ENCODE measurements at regions not wholly inside any gene's neighbourhood (a gene's known extent, or its start where the extent isn't known, plus 50 kb on each side); places are given as distances from the start of the nearest gene placed in this dataset.

DNA sequence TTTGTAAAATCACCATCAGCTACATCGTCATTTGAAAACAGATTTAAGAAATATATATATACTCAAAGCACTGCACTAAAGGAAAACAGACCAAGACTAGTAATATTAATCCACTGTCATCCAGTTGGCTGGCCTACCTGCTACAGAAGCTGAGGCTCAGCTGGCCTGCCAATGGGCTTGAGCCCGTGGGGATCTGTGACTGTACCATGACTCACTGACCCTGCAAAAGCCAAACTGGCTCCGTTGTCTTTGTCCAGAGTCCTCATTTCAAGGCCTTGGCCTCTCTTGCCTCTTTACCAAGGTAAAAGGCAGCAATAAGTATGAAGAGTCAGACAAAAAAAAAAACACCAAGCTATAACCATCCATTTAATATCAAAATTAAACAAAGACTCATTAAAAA is 463.5 kb upstream of the RASGRP1 start:
- no peak overlapping the region for H3K23ac ChIP-seq (ENCODE audit: insufficient read length)
- no peaks in the 10 kb centered on the region for H3K79me2 ChIP-seq (ENCODE audit: control insufficient read depth in 1 of 2, insufficient read depth in 2 of 2, low read length in 2 of 2)
- FAIRE-seq (no peak), DNase-seq (ENCODE audit: low read depth in 1 of 2, low spot score in 2 of 2) (no peak)
- H4K91ac ChIP-seq (replicated peaks; ENCODE audit: insufficient read length, low read length): no peak overlapping the region
- no peak overlapping the region for H3K14ac ChIP-seq (ENCODE audit: insufficient read length)
- H2BK12ac ChIP-seq (ENCODE audit: low read depth, low read length): no peak overlapping the region
- no peak overlapping the region for H3K56ac ChIP-seq (replicated peaks; ENCODE audit: insufficient read length, low read depth, low read length)
- H2BK5ac ChIP-seq (ENCODE audit: low read depth, low read length): no peak overlapping the region
- ChIA-PET POLR2A (ENCODE audit: partially characterized antibody) (no interaction called here), CTCF (ENCODE audit: partially characterized antibody) (no interaction called here)
- no peak overlapping the region for H4K5ac ChIP-seq (ENCODE audit: insufficient read length, low read depth, low read length)
- no peak overlapping the region for H3K18ac ChIP-seq (ENCODE audit: extremely low read depth, low read length)
- no peak overlapping the region for H2BK20ac ChIP-seq (ENCODE audit: low read length)
- no peak overlapping the region for H3K4ac ChIP-seq (replicated peaks; ENCODE audit: insufficient read length, low read depth, low read length)
- no peak overlapping the region for H3K27ac ChIP-seq (ENCODE audit: low read depth, low read length)
- H2AK5ac ChIP-seq (ENCODE audit: low read depth, low read length): no peak overlapping the region
- H3K23me2 ChIP-seq (ENCODE audit: low read depth, low read length): no peaks in the 10 kb centered on the region
- H3K9me3 ChIP-seq (ENCODE audit: insufficient read depth in 2 of 2, low read depth in 1 of 2, low read length in 1 of 2): no peaks in the 10 kb centered on the region
- no peaks in the 10 kb centered on the region; the same call in 1 of the 2 replicates for H3K79me1 ChIP-seq (ENCODE audit: low read depth, low read length)
- no peak overlapping the region for H4K8ac ChIP-seq (ENCODE audit: extremely low read depth, insufficient read depth, low read length)
- H3K27me3 ChIP-seq (replicated peaks in 1 of 4; ENCODE audit: control insufficient read depth in 3 of 4, extremely low read depth in 1 of 4, insufficient read depth in 3 of 4, low read length in 3 of 4): no peaks in the 10 kb centered on the region
- no peaks in the 10 kb centered on the region for H4K20me1 ChIP-seq (replicated peaks in 1 of 2; ENCODE audit: control insufficient read depth in 1 of 2, insufficient read depth in 2 of 2, low read length in 2 of 2)
- no peak overlapping the region for H2BK15ac ChIP-seq (ENCODE audit: low read length)
- no peak for TF ChIP-seq JUN (IDR thresholded peaks at IDR 0.05; ENCODE audit: low read depth, low read length)
- no peak for TF ChIP-seq CBX5 (IDR thresholded peaks at IDR 0.05; ENCODE audit: low read depth, low read length)
- no peak for TF ChIP-seq CBX8 (IDR thresholded peaks at IDR 0.05; ENCODE audit: borderline replicate concordance, low read depth, low read length)
- no peak for TF ChIP-seq TAF7 (optimal IDR thresholded peaks at IDR 0.05; ENCODE audit: borderline replicate concordance, low read depth, low read length)
- no peak for TF ChIP-seq EP300 (IDR thresholded peaks at IDR 0.05; ENCODE audit: borderline replicate concordance in 1 of 2, low read depth in 2 of 2, low read length in 2 of 2)
- no peak for TF ChIP-seq EZH2 (IDR thresholded peaks at IDR 0.05; ENCODE audit: low read depth, low read length, severe bottlenecking)
- TF ChIP-seq, protein P1, sequence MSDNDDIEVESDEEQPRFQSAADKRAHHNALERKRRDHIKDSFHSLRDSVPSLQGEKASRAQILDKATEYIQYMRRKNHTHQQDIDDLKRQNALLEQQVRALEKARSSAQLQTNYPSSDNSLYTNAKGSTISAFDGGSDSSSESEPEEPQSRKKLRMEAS (IDR thresholded peaks at IDR 0.05): no peak
- TF ChIP-seq SP1 (IDR thresholded peaks at IDR 0.05; ENCODE audit: low read depth, low read length): no peak
- no peak for TF ChIP-seq FOSL1 (IDR thresholded peaks at IDR 0.05; ENCODE audit: insufficient read depth, low read depth, low read length)
- no peak for TF ChIP-seq TAF1 (IDR thresholded peaks at IDR 0.05; ENCODE audit: low read depth, low read length)
- no peak for TF ChIP-seq HDAC6 (IDR thresholded peaks at IDR 0.05; ENCODE audit: low read depth, low read length)
- no peak for TF ChIP-seq KDM5A (IDR thresholded peaks at IDR 0.05; ENCODE audit: low read length)
- no peak for TF ChIP-seq CREB1 (IDR thresholded peaks at IDR 0.05)
- no peak for TF ChIP-seq POU5F1 (IDR thresholded peaks at IDR 0.05; ENCODE audit: low read depth, low read length)
- TF ChIP-seq SIX5 (IDR thresholded peaks at IDR 0.05; ENCODE audit: low read depth, low read length): no peak
- no peak for TF ChIP-seq CTBP2 (IDR thresholded peaks at IDR 0.05; ENCODE audit: borderline replicate concordance, insufficient read depth, insufficient read length, low read length)
- H3K4me2 ChIP-seq (ENCODE audit: insufficient read depth in 1 of 2, low read depth in 2 of 2, low read length in 2 of 2): no peak overlapping the region
- WGBS, 2 experiments (ENCODE audit: extremely low coverage in 1 of 2, insufficient coverage in 1 of 2, insufficient read length in 1 of 2, insufficient replicate concordance in 2 of 2, low coverage in 1 of 2, low lambda C conversion rate in 2 of 2, missing lambda C conversion rate in 1 of 2): 91% methylated on average over 3 of the region's 3 CpGs; no CpG with 5 or more reads in 1 of the 2 experiments
- no peak overlapping the region for H2BK120ac ChIP-seq (replicated peaks; ENCODE audit: low read depth, low read length)
- no peak overlapping the region for H2AFZ ChIP-seq (ENCODE audit: low read length)
- no peak overlapping the region for H3K9ac ChIP-seq (replicated peaks in 1 of 4; ENCODE audit: extremely low read depth in 1 of 4, low read depth in 3 of 4, low read length in 3 of 4)
- H3K4me1 ChIP-seq (replicated peaks in 1 of 4; ENCODE audit: control insufficient read depth in 3 of 4, insufficient read depth in 4 of 4, low read length in 3 of 4): peaks cover 0 to 3% (median 2%) of the 10 kb centered on the region in 4 experiments; a peak in 3 of 7 replicates
- no peaks in the 10 kb centered on the region for H3K36me3 ChIP-seq (ENCODE audit: control insufficient read depth in 2 of 4, insufficient read depth in 4 of 4, low read length in 3 of 4)
- no peak overlapping the region for H3K4me3 ChIP-seq (ENCODE audit: extremely low read depth in 1 of 4, insufficient read depth in 2 of 4, low read depth in 3 of 4, low read length in 4 of 4)
